ENCODE measurements at regions not wholly inside any gene's neighbourhood (a gene's known extent, or its start where the extent isn't known, plus 50 kb on each side); places are given as distances from the start of the nearest gene placed in this dataset.

- H3K9me3 ChIP-seq = no peaks in the 10 kb centered on the region
- peak; percentile 49 for ATAC-seq
- H3K36me3 ChIP-seq = no peaks in the 10 kb centered on the region
- H3K27me3 ChIP-seq = no peaks in the 10 kb centered on the region
- H3K4me3 ChIP-seq = no peak overlapping the region
- DNase-seq = no peak
- intact Hi-C loops (cut with DNase I) = no loop called here
- TF ChIP-seq CTCF (IDR thresholded peaks at IDR 0.05) = no peak
- H3K27ac ChIP-seq = no peak overlapping the region
- no peaks in the 10 kb centered on the region for H3K4me1 ChIP-seq
These were observed 152.0 kb downstream of the CHRM3 start for GRCh38 chr1:239538239-239538988.

- DNase-seq = no peak
These were observed 152.7 kb downstream of the CHRM3 start for GRCh38 chr1:239539051-239539450.

GRCh38 chr1:239539812-239540211, 153.4 kb downstream of the CHRM3 start:
- Histone ChIP-seq H3K9me3 (no peaks in the 10 kb centered on the region), H3K27ac (no peak overlapping the region), H3K4me1 (no peaks in the 10 kb centered on the region), H3K27me3 (no peaks in the 10 kb centered on the region), H3K36me3 (no peaks in the 10 kb centered on the region), H3K4me3 (no peak overlapping the region)
- no peak for TF ChIP-seq CTCF (IDR thresholded peaks at IDR 0.05)
- intact Hi-C loops (cut with DNase I) = no loop called here
- no peak for DNase-seq
- no peak for ATAC-seq

More at GRCh38 chr1:239539051-239539450, 152.7 kb downstream of the CHRM3 start:
- no peak for ATAC-seq
- Histone ChIP-seq H3K4me3 (no peak overlapping the region), H3K9me3 (no peaks in the 10 kb centered on the region), H3K27me3 (no peaks in the 10 kb centered on the region), H3K4me1 (no peaks in the 10 kb centered on the region), H3K36me3 (no peaks in the 10 kb centered on the region), H3K27ac (no peak overlapping the region)
- TF ChIP-seq CTCF (IDR thresholded peaks at IDR 0.05) = no peak
- intact Hi-C loops (cut with DNase I) = no loop called here

- no peak overlapping the region for H3K27ac ChIP-seq
- intact Hi-C loops (cut with DNase I) = no loop called here
- no peaks in the 10 kb centered on the region for H3K27me3 ChIP-seq
- DNase-seq (no peak), ATAC-seq (no peak)
- no peaks in the 10 kb centered on the region for H3K9me3 ChIP-seq
- no peaks in the 10 kb centered on the region for H3K36me3 ChIP-seq
- no peak for TF ChIP-seq CTCF (IDR thresholded peaks at IDR 0.05)
- no peaks in the 10 kb centered on the region for H3K4me1 ChIP-seq
- H3K4me3 ChIP-seq = no peak overlapping the region
These were observed 157.5 kb downstream of the CHRM3 start for GRCh38 chr1:239543873-239544272.

- Histone ChIP-seq H3K4me3 (no peak overlapping the region), H3K36me3 (no peaks in the 10 kb centered on the region), H3K27me3 (no peaks in the 10 kb centered on the region), H3K27ac (no peak overlapping the region), H3K9me3 (no peaks in the 10 kb centered on the region), H3K4me1 (no peaks in the 10 kb centered on the region)
- DNase-seq = no peak
- no peak for TF ChIP-seq CTCF (IDR thresholded peaks at IDR 0.05)
- ATAC-seq = no peak
- intact Hi-C loops (cut with DNase I) = no loop called here
These were observed 159.1 kb downstream of the CHRM3 start for GRCh38 chr1:239545466-239545865.

GRCh38 chr1:239547987-239548386, 161.6 kb downstream of the CHRM3 start:
- no peaks in the 10 kb centered on the region for H3K9me3 ChIP-seq
- no peaks in the 10 kb centered on the region for H3K36me3 ChIP-seq
- ATAC-seq (no peak), DNase-seq (no peak)
- H3K4me1 ChIP-seq = no peaks in the 10 kb centered on the region
- intact Hi-C loops (cut with DNase I) = no loop called here
- TF ChIP-seq CTCF (IDR thresholded peaks at IDR 0.05) = no peak
- peak overlapping the region; percentile 12 for H3K4me3 ChIP-seq
- H3K27me3 ChIP-seq = no peaks in the 10 kb centered on the region
- H3K27ac ChIP-seq = no peak overlapping the region

All from upper lobe of right lung (tissue), 1 donor.